Nucleus accumbens (tissue), 56 donors: ENCODE measurements at regions not wholly inside any gene's neighbourhood (a gene's known extent, or its start where the extent isn't known, plus 50 kb on each side); places are given as distances from the start of the nearest gene placed in this dataset.

Experiments
- DNase-seq, 56 donors: peaks; one replicate each; lab custom pipeline; 2025; lab: John Stamatoyannopoulos, UW

- DNase-seq = no peak
These were observed 61.6 kb upstream of the LAPTM5 start for GRCh38 chr1:30819244-30819571.

- no peak for DNase-seq
These were observed 61.1 kb upstream of the LAPTM5 start for GRCh38 chr1:30818568-30819243.

- no peak for DNase-seq
These were observed 60.0 kb upstream of the LAPTM5 start for GRCh38 chr1:30817548-30817947.

GRCh38 chr1:30817077-30817438 is 59.5 kb upstream of the LAPTM5 start:
- peak in 7 of 56 donors; percentile 22 to 50 (median 45) for DNase-seq

- peak; percentile 23 to 97 (median 87) for DNase-seq
These were observed 58.9 kb upstream of the LAPTM5 start for GRCh38 chr1:30816211-30817076.

GRCh38 chr1:30815556-30815955 is 58.0 kb upstream of the LAPTM5 start:
- no peak for DNase-seq

- no peak for DNase-seq
These were observed 56.7 kb upstream of the LAPTM5 start for GRCh38 chr1:30814292-30814691.

GRCh38 chr1:30812076-30812475 is 54.5 kb upstream of the LAPTM5 start:
- DNase-seq = no peak

- DNase-seq = no peak
These were observed 53.6 kb upstream of the LAPTM5 start for GRCh38 chr1:30811187-30811586.

- DNase-seq = no peak
These were observed 53.0 kb upstream of the LAPTM5 start for GRCh38 chr1:30810416-30811080.

- no peak for DNase-seq
These were observed 52.1 kb upstream of the LAPTM5 start for GRCh38 chr1:30809514-30810263.

GRCh38 chr1:30808067-30808662 is 50.6 kb upstream of the LAPTM5 start:
- DNase-seq = no peak

GRCh38 chr1:30807318-30808066 is 49.9 kb upstream of the LAPTM5 start:
- DNase-seq = peak in 2 of 56 donors; percentile 15 to 34
